ENCODE measurements at regions not wholly inside any gene's neighbourhood (a gene's known extent, or its start where the extent isn't known, plus 50 kb on each side); places are given as distances from the start of the nearest gene placed in this dataset.

- TF ChIP-seq POLR2AphosphoS5 (IDR thresholded peaks at IDR 0.05), result no peak
- TF ChIP-seq CTCF (IDR thresholded peaks at IDR 0.05), result no peak
- TF ChIP-seq POLR2A (IDR thresholded peaks at IDR 0.05), result no peak
These were observed 453.8 kb upstream of the TMEM132C start for GRCh38 chr12:127813147-127813546.

Measured in stomach (tissue), 4 donors.